ENCODE measurements at regions not wholly inside any gene's neighbourhood (a gene's known extent, or its start where the extent isn't known, plus 50 kb on each side); places are given as distances from the start of the nearest gene placed in this dataset.

- no peak overlapping the region for H3K4me3 ChIP-seq
- peak overlapping the region in 6 of 11 experiments; percentile 9 to 95 (median 52); a peak in 8 of 22 replicates for H3K4me2 ChIP-seq
- peaks cover 0 to 24% (median 0%) of the 10 kb centered on the region in 11 experiments; a peak in 7 of 22 replicates for H4K20me1 ChIP-seq
- H3K9me3 ChIP-seq (replicated peaks in 1 of 11): peaks cover 12 to 24% (median 15%) of the 10 kb centered on the region in 11 experiments
- no peak overlapping the region for H3K27ac ChIP-seq
- peaks cover 0 to 22% (median 12%) of the 10 kb centered on the region in 11 experiments; a peak in 16 of 22 replicates for H3K27me3 ChIP-seq
- H3K9ac ChIP-seq: no peak overlapping the region
- no peak for TF ChIP-seq Cebpa-rat (IDR thresholded peaks at IDR 0.05)
- H3K36me3 ChIP-seq: peaks cover 0 to 5% (median 0%) of the 10 kb centered on the region in 11 experiments; a peak in 1 of 22 replicates
- peaks cover 14 to 70% (median 63%) of the 10 kb centered on the region in 10 experiments; a peak in 18 of 20 replicates for H3K4me1 ChIP-seq
These were observed 102.4 kb upstream of the ADRA2C start for GRCh38 chr4:3663791-3664190.

- H3K4me1 ChIP-seq: peaks cover 16 to 83% (median 74%) of the 10 kb centered on the region in 10 experiments; a peak in 18 of 20 replicates
- no peak overlapping the region for H3K9ac ChIP-seq
- H3K36me3 ChIP-seq: peaks cover 0 to 5% (median 0%) of the 10 kb centered on the region in 11 experiments; a peak in 1 of 22 replicates
- peak overlapping the region in 9 of 11 experiments; percentile 15 to 95 (median 80); a peak in 16 of 22 replicates for H3K4me2 ChIP-seq
- peaks cover 11 to 19% (median 12%) of the 10 kb centered on the region in 11 experiments for H3K9me3 ChIP-seq (replicated peaks in 1 of 11)
- H3K27me3 ChIP-seq: peaks cover 4 to 35% (median 24%) of the 10 kb centered on the region in 11 experiments; a peak in 21 of 22 replicates
- H4K20me1 ChIP-seq: peaks cover 0 to 36% (median 3%) of the 10 kb centered on the region in 11 experiments; a peak in 9 of 22 replicates
- H3K27ac ChIP-seq: no peak overlapping the region
- TF ChIP-seq Cebpa-rat (IDR thresholded peaks at IDR 0.05): no peak
- no peak overlapping the region for H3K4me3 ChIP-seq
These were observed 103.7 kb upstream of the ADRA2C start for GRCh38 chr4:3662516-3662915.

GRCh38 chr4:3661989-3662388 is 104.2 kb upstream of the ADRA2C start:
- Histone ChIP-seq H3K9ac (no peak overlapping the region), H3K4me3 (no peak overlapping the region), H3K27me3 (peaks cover 8 to 40% (median 29%) of the 10 kb centered on the region in 11 experiments; a peak in 21 of 22 replicates), H3K9me3 (replicated peaks in 1 of 11) (peaks cover 6 to 14% (median 7%) of the 10 kb centered on the region in 11 experiments), H3K27ac (no peak overlapping the region), H3K4me1 (peaks cover 16 to 87% (median 79%) of the 10 kb centered on the region in 10 experiments; a peak in 18 of 20 replicates), H3K4me2 (peak overlapping the region in 9 of 11 experiments; percentile 15 to 95 (median 80); a peak in 16 of 22 replicates), H3K36me3 (0 out of 22 replicates have a peak, but pooled peaks cover 0 to under 1% (median 0%) of the 10 kb centered on the region in 11 experiments), H4K20me1 (peaks cover 0 to 39% (median 3%) of the 10 kb centered on the region in 11 experiments; a peak in 9 of 22 replicates)
- no peak for TF ChIP-seq Cebpa-rat (IDR thresholded peaks at IDR 0.05)

- H3K9ac ChIP-seq: peak overlapping the region in 3 of 11 experiments; percentile 9 to 36 (median 19); a peak in 2 of 22 replicates
- peak overlapping the region in 9 of 11 experiments; percentile 35 to 95 (median 80); a peak in 18 of 22 replicates for H3K4me2 ChIP-seq
- H3K36me3 ChIP-seq: no peaks in the 10 kb centered on the region
- H3K27ac ChIP-seq: no peak overlapping the region
- peaks cover 10 to 87% (median 80%) of the 10 kb centered on the region in 10 experiments; a peak in 18 of 20 replicates for H3K4me1 ChIP-seq
- peaks cover 0 to 39% (median 6%) of the 10 kb centered on the region in 11 experiments; a peak in 9 of 22 replicates for H4K20me1 ChIP-seq
- peaks cover 13 to 50% (median 39%) of the 10 kb centered on the region in 11 experiments; a peak in 21 of 22 replicates for H3K27me3 ChIP-seq
- no peak overlapping the region for H3K4me3 ChIP-seq
- no peak for TF ChIP-seq Cebpa-rat (IDR thresholded peaks at IDR 0.05)
- H3K9me3 ChIP-seq (replicated peaks in 1 of 11): peaks cover 0 to 5% (median 0%) of the 10 kb centered on the region in 11 experiments; a peak in 1 of 22 replicates
These were observed 105.2 kb upstream of the ADRA2C start for GRCh38 chr4:3660928-3661515.

- H3K27me3 ChIP-seq: peaks cover 13 to 55% (median 40%) of the 10 kb centered on the region in 11 experiments; a peak in 21 of 22 replicates
- peaks cover 6 to 87% (median 81%) of the 10 kb centered on the region in 10 experiments; a peak in 18 of 20 replicates for H3K4me1 ChIP-seq
- H3K27ac ChIP-seq: no peak overlapping the region
These were observed 105.9 kb upstream of the ADRA2C start for GRCh38 chr4:3660086-3660927.

GRCh38 chr4:3659131-3659530 is 107.1 kb upstream of the ADRA2C start:
- Histone ChIP-seq H3K27ac (no peak overlapping the region), H4K20me1 (peaks cover 0 to 39% (median 6%) of the 10 kb centered on the region in 11 experiments; a peak in 9 of 22 replicates), H3K4me3 (no peak overlapping the region), H3K36me3 (no peaks in the 10 kb centered on the region), H3K9ac (no peak overlapping the region), H3K4me1 (peaks cover 6 to 97% (median 88%) of the 10 kb centered on the region in 10 experiments; a peak in 18 of 20 replicates), H3K27me3 (peaks cover 13 to 63% (median 40%) of the 10 kb centered on the region in 11 experiments; a peak in 21 of 22 replicates), H3K4me2 (peak overlapping the region in 7 of 11 experiments; percentile 70 to 95 (median 81); a peak in 12 of 22 replicates), H3K9me3 (replicated peaks in 1 of 11) (no peaks in the 10 kb centered on the region)
- TF ChIP-seq Cebpa-rat (IDR thresholded peaks at IDR 0.05): no peak

More at GRCh38 chr4:3660086-3660927, 105.9 kb upstream of the ADRA2C start:
- H3K36me3 ChIP-seq: no peaks in the 10 kb centered on the region
- no peak for TF ChIP-seq Cebpa-rat (IDR thresholded peaks at IDR 0.05)
- H3K4me2 ChIP-seq: peak overlapping the region in 9 of 11 experiments; percentile 35 to 95 (median 80); a peak in 19 of 22 replicates
- peak overlapping the region in 3 of 11 experiments; percentile 2 to 36 (median 19); a peak in 3 of 22 replicates for H3K9ac ChIP-seq
- H3K4me3 ChIP-seq: no peak overlapping the region
- no peaks in the 10 kb centered on the region for H3K9me3 ChIP-seq (replicated peaks in 1 of 11)
- peaks cover 0 to 39% (median 6%) of the 10 kb centered on the region in 11 experiments; a peak in 9 of 22 replicates for H4K20me1 ChIP-seq

- no peak for TF ChIP-seq Cebpa-rat (IDR thresholded peaks at IDR 0.05)
- no peak overlapping the region for H3K27ac ChIP-seq
- peaks cover 13 to 67% (median 40%) of the 10 kb centered on the region in 11 experiments; a peak in 21 of 22 replicates for H3K27me3 ChIP-seq
- peak overlapping the region in 1 of 11 experiments; percentile 47; a peak in 3 of 22 replicates for H3K9ac ChIP-seq
- H3K4me2 ChIP-seq: peak overlapping the region in 9 of 11 experiments; percentile 41 to 95 (median 80); a peak in 16 of 22 replicates
- H3K4me3 ChIP-seq: no peak overlapping the region
- no peaks in the 10 kb centered on the region for H3K36me3 ChIP-seq
- peaks cover 6 to 96% (median 86%) of the 10 kb centered on the region in 10 experiments; a peak in 18 of 20 replicates for H3K4me1 ChIP-seq
- no peaks in the 10 kb centered on the region for H3K9me3 ChIP-seq (replicated peaks in 1 of 11)
- H4K20me1 ChIP-seq: peaks cover 0 to 33% (median 6%) of the 10 kb centered on the region in 11 experiments; a peak in 9 of 22 replicates
These were observed 107.7 kb upstream of the ADRA2C start for GRCh38 chr4:3658530-3658913.
